RCC 7860 (cell line): ENCODE measurements at regions not wholly inside any gene's neighbourhood (a gene's known extent, or its start where the extent isn't known, plus 50 kb on each side); places are given as distances from the start of the nearest gene placed in this dataset.

Experiments used
- DNase-seq: peaks from one replicate; pipeline ENCODE4 v3.0.0-alpha.2; 2015; ENCODE audit warnings: low spot score
- FAIRE-seq: peaks from 2 replicates; lab custom pipeline; 2012; peaks lifted over from hg19 to GRCh38; lab: Jason Lieb, UNC

DNA sequence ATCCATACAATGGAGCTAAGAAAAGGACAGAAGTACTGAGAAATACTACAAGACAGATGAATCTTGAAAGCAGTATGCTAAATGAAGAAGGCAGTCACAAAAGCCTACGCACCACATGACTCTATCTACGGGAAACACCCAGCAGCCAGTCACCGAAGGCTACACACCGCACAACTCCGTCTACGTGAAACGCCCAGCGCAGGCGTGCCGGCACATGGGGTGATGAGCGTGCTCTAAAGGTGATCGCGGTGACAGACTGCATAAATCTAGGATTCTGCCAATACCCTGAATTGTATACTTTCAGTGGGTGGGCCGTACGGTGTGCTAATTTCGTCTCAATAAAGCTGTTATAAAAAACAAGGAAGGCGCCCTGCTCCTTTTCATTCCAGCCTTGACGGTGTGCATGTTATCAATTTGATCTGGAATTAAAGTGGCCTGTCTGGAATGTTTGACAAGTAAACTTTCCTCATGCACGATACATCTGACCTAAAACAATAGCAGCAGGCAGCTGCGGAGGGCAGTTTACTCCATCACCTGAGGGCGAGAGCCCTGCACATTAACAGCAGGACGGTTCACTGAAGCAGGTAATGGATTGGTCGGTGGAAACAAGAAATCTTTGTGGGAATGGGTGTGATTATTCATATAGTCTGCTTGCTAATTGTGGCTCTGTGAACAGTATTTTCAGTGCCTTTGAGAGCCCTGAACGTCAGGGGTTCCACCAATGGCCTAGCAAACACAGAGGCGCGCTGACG, 86.2 kb upstream of the SALL3 start:
- FAIRE-seq, result no peak
- no peak for DNase-seq

DNA sequence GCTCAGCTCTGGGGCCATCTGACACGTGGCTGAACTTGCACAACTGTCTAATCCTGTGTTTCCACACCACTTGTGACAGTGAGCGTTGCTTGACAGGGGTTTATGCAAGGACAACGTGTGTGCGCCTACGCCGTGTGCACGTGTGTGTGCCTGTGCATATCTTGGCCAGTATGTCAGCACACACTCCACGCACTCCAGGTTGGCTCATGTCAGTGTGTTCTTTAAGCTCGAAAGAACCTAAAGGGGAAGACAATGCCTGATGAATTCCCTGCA, 85.6 kb upstream of the SALL3 start:
- DNase-seq (no peak), FAIRE-seq (no peak)

DNA sequence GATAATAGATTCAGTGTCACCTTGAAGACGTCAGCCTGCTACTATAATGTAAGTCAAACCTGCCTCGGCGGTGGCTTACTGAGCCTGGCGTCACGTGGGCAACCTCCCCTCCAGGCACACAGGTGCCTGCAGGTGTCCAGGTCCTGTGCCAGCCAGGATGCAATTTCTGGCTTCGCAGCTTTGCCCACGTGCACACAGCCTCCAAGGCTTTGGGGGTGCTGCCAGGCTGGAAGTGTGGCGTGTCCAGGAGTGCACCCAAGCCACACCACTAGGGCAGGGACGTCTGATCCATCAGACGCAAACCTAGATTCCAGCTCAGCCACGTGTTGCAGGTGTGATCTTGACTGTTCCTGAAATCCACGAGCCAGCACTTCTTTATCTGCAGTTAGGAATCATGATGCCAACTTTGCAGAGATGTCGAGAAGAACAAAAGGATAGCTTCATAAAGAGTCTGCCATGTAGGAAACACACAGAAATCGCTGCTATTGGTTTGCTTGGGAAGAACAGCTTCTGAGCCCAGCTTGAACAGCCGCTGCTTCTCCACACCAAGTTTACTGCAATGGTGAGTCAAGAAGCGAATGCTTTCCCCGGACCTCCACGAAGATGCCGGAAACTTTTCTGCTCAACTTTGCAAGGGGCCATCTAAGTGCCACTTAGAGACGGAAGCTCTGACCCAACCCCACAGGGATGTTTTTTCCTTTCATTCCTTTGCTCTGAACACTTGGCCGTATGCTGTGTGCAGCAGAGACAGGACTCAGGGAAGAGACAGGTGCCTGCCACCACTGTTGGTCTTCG, 84.2 kb upstream of the SALL3 start:
- FAIRE-seq (no peak), DNase-seq (no peak)

DNA sequence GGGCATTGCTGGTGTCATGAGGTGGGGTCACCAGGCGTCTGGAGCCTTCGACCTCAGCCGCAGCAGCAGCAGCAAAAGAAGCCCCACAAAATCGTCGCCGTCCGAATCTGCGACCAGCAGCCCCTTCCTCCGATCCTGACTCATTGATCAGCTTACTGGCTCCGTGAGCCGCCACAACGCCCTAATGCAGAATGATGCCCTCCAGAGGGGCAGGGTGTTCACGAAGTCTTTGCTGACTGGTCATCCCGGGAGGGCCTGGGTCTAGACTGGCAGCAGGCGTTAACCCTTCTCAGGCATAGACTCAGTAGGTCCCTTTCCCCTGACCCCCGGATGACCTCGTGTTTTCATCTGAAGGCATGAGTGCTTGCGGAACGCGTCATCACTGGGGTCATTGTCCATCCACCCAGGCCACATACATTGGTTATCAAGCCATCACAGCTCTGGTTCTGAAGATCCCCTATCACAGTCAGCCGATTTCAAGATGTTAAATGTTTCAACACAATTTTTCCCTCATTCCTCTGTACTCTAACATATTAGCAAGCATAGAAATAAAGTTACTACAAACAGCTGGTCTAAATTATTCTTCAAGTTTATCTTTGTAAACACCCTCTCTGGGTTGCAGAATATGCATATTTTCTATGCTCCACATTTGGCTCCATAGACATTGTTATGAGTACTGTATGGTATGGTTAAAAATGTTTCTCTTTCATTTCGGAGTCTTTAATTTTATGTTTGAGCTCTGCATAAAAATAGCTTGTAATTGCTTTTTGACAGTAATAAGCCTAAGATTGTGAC, 83.3 kb upstream of the SALL3 start:
- no peak for FAIRE-seq
- DNase-seq, result no peak

DNA sequence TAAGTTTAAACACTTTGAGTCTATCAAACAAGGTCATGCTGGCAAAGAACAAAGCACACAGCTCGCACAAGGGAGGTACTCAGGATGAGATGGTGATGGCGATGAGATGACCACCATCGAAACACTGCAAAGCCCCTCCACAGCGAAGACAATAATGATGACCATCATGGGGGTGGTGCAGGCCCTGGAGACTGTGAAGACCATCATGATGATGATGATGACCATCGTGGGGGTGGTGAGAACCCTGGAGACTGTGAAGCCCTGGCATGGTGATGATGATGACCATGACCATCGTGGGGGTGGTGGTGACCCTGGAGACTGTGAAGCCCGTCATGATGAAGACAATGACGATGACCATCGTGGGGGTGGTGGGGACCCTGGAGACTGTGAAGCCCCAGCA, 81.6 kb upstream of the SALL3 start:
- FAIRE-seq, result no peak

DNA sequence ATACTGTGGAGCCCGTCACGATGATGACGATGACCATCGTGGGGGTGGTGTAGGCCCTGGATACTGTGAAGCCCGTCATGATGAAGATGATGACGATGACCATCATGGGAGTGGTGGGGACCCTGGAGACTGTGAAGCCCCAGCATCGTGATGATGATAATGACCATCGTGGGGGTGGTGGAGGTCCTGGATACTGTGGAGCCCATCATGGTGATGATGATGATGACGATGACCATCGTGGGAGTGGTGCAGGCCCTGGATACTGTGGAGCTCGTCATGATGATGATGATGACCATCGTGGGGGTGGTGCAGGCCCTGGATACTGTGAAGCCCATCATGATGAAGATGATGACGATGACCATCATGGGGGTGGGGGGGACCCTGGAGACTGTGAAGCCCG, 81.0 kb upstream of the SALL3 start:
- no peak for FAIRE-seq

More for the DNA sequence above, 81.6 kb upstream of the SALL3 start:
- DNase-seq, result no peak

DNA sequence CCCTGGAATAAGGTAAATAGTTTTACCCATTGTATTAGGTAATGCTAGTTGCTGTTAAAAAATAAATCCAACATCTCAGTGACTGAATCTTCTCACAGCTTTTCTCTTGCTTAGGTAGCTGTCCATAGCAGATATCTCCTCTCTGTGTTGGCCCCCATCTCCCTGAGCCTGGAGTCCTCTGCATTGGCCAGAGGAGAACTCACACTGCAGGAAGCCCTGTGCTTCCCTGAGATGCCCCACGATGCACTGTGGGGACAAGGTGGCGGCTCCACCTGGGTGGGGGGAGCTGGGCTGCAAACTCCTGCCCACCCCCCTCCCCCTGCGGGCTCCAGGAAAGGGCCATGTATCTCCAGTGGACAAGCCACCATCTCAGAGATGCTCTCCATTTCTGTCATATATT, 80.4 kb upstream of the SALL3 start:
- FAIRE-seq (no peak), DNase-seq (no peak)

More for the DNA sequence above, 81.0 kb upstream of the SALL3 start:
- no peak for DNase-seq

DNA sequence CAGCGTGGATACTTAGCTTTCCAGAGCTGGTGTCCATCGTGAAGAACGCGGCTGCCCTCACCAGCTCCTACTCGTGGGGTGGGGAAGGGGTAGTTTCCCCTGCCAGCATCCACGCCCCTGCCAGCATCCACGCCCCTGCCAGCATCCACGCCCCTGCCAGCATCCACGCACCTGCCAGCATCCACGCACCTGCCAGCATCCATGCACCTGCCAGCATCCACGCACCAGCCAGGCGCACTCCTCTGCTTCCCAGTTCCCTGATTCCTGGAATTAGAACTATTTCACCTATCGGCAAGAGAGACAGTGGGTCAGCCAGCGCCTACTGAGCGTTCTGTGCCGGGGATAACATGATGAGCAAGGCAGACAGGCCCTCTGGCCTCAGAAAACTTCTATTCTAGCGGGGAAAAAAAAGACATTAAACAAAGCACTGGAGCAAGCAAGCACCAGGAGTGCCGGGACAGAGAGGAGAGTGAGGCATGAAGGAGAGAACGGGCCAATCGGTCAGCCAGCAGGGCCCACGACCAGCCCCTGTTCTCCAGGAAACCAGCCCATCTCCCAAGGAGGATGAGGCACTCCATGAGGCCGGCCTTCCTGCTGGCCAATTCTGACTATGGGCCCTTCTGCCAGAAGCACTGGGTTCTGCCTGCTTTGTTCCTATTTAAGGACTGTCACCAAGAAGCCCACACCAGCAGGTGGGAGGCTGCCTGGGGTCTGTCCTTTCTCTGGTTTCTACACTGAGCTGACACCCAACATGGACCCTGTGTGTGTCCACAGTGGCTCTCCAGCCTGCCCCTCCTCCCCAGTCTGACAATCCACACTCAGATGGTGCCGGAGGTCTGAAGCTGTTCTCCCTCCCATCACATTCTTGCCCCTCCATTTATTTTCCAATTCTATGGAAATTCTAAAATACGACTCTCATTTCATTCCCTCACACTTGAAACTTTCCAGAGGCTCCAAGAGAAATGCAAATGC, 78.4 kb upstream of the SALL3 start:
- no peak for DNase-seq
- FAIRE-seq, result no peak

DNA sequence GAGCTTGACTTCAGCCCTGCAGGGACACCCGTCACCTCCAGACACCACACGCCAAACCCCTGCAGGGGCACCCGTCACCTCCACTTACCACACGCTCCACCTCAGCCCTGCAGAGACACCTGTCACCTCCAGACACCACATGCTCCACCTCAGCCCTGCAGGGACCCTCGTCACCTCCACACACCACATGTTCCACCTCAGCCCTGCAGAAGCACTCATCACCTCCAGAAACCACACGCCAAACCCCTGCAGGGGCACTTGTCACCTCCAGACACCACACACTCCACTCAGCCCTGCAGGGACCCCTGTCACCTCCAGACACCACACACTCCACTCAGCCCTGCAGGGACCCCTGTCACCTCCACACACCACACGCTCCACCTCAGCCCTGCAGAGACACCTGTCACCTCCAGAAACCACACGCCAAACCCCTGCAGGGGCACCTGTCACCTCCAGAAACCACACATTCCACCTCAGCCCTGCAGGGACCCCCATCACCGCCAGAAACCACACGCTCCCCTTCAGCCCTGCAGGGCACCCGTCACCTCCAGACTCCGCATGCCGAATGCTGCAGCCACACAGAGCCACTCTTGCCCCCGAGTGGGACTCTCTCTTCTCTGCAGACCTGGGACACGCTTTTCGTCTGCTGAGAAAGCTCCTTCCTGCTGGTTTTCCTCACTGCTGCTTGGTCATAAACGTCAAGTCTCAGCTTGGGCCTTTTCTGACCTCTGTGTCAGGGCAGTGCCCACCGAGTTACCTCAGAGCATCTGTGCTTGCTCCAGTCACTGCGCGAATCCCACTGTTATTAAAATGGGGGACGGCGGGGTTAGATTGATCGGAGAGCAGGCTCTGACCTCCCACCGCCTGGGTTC, 77.5 kb upstream of the SALL3 start:
- DNase-seq (no peak), FAIRE-seq (no peak)

DNA sequence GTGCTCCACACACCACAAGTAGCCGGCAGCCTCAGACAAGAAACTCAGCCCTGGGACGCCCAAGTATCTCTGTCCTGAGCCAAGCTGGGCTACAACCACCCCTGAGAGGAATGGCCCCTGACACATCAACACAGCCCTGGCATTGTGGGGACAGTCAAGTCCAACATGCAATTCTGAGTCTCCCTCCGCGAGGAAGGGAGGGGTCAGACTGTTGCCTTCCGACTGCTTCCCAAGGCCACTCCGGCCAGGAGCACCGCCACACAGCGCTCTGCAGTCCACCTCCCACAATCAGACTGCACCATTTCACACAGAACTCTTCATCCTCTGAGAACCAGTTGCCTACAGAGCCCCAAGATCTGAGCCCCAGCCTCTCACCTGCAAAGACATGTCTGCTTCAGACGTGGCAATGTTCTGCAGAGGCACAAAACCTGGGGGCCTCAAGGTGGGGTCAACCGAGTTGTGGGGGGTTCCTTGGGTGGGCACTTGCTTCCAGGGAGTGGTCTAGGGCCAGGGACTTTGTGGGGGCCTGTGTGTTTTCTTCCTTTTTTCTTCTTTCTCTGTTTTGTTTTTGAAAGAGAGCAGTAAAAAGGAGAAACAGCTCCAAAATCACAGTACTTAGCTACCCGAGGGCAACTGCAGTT, 76.7 kb upstream of the SALL3 start:
- DNase-seq (no peak), FAIRE-seq (no peak)

DNA sequence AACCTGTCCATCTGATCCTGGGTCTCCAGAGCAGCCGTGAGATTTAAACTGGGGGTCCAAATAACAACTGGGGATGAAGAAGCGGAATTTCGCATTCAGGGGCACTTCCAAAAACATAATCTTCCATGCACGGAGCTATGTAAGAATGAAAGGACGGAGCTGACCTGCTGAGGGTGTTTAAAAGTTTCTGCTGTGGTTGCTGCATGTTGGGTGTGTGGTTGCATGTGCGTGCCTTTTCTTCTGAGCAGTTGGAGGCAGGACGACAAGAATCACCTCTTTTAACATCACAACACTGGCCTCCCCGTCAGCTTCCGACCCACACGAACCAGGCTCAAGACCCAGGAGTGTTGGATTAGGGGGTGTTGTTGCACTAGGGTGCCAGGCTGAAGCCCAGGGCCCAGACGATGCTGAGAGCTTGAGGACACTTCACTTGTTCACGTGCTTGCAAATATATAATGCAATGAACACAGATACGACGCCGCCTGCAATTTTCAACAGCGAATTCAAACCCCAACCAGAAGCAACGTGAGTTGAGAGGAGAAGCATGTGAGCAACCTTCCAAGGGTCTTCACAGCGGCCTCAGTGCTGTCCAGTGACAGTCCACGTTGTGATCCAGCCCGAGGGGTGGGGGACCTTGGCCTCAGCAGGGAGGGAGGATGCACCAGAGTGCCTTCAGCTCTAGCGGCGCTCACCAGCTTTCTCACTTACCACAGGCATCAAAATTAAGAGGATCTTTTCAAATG, 76.0 kb upstream of the SALL3 start:
- DNase-seq, result no peak
- FAIRE-seq, result no peak

DNA sequence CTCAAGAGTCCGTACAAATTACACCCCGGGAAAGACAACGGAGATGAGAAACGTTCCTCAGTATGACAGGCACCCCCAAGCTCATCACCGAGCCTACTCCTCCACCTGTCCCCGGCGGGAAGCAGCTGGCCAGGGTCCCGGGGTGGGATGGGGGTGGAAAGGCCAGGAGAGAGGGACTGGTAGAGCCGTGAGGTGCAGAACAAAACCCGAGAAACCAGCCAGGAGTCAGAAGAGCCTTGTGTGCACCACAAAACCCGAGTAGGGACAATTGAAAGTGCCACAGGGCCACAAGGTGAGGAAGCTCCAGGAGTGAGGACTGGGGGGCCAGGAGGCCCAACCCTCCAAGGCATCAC, 75.5 kb upstream of the SALL3 start:
- FAIRE-seq, result no peak
- DNase-seq, result no peak

DNA sequence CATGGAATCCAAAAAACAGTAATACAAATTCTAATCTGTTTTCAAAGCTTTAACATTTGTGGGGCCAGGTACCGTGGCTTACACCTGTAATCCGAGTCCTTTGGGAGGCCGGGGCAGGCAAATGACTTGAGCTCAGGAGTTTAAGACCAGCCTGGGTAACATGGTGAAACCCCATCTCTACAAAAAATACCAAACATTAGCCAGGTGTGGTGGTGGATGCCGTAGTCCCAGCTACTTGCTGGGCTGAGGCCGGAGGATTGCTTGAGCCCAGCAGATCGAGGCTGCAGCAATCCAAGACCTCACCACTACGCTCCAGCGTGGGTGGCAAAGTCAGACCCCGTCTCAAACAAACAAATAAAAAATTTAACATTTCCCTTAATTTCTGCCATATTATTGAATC, 74.3 kb upstream of the SALL3 start:
- no peak for FAIRE-seq
- no peak for DNase-seq

DNA sequence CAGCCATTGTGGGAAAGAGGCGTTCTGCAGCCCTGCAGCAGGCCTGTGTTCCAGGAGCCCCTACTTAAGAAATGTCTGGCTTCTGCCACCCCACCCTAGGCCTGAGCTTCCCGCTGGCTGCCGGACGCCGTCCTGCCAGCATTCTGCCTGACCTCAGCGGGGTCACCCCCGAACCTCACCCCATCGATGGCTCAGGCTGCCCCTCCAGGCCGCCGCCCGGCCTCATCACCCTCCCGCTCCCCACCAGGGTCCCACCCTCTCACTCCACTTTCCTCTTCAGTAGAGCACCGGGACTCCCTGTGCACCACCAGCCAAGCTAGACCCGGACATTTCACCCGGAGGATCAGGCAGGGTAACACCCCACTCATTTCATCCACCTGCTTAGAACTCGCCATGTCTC, 73.6 kb upstream of the SALL3 start:
- DNase-seq (no peak), FAIRE-seq (no peak)

DNA sequence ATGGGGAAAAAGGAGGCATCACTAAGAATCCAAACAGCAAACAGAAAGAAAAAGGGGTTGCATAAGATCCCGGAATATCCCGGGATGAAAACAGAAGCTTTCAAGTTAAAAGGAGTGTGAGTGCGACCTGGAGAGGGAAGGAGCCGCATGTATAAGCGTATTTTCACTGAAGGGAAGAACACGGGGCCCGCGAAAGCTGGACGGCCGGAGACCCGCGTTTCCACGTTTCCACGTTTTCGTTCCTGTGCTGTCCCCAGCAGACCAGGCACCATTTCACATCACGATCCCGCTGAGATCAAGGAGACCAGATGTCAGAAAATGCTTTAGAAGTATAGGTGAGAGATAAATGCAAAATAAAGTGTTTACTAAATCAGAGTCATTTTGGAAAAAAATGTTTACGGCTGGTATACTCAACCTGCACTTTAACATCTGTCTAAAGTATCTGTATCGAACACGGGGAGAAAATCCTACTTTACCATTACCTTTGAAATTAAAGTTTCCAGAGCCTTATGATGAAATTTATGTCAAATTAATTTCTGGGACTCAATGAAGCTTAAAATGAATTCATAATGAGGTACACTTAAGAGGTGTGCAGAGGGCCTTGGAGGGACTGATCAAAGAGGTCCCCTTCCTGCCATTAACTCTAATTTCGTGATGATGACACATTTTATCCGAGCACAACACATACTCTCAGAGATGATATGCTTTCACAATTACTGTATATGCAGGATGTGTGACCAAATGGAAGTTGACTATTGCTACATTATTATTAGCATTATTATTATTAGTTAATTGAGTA, 71.0 kb upstream of the SALL3 start:
- FAIRE-seq, result no peak
- no peak for DNase-seq

DNA sequence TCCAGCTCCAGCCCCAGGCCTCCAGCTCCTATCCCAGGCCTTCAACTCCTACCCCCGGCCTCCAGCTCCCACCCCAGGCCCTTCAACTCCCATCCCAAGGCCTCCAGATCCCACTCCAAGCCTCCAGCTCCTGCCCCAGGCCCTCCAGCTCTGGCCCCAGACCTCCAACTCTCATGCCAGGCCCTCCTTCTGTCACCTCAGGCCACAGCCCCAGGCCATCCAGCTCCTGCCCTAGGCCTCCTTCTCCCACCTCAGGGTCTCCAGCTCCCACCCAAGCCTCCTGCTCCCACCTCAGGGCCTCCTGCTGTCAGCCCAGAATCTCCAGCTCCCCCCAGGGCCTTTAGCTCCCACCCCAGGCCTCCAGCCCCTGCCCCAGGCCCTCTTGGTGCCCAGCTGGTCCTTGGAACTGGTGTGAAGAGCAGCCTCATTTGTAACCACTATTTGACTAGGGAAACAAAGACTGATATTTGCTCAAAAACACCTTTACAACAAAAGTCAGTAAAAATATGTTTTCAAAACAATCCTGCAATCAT, 67.8 kb upstream of the SALL3 start:
- DNase-seq (no peak), FAIRE-seq (no peak)

DNA sequence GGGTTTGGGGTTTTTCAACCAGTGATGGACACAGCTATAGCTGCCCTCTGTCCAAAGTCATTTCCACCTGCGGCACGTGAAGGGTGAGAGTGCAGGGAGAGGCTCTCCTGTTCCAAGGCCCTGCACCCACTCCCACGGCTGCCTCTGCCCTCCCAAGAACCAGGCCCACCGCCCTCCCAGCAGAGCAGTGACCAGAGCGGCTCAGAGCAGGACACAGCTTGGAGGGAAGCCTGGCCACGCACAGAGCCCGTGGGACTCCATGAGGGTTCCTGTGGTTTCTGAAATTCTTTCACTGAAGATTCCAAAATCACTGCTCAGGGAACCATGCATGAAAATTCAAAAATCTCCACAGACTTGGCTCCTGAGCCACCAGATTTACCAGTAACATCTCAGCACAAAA, 67.3 kb upstream of the SALL3 start:
- FAIRE-seq, result no peak

DNA sequence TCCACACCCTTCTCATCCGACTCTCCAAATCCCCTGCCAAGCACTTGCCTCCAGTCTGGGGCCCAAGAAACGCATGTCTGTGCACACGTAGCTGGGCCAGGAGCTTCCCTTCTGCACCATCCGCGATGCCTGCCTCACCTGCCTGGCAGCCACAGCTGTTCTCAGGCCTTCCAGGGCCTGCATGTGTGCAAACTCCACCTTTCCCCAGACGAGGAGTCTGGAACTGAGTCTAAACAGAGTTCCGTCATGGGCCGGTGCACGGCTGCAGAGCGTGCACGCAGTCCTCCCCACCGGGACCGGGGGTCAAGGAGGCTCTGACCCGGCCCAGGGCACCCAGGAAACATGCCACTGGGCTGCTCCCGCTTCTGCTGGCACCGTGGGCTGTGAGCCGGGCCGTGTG, 66.8 kb upstream of the SALL3 start:
- FAIRE-seq, result no peak
- no peak for DNase-seq

More for the DNA sequence above, 67.3 kb upstream of the SALL3 start:
- no peak for DNase-seq
